ENCODE measurements at regions not wholly inside any gene's neighbourhood (a gene's known extent, or its start where the extent isn't known, plus 50 kb on each side); places are given as distances from the start of the nearest gene placed in this dataset.

DNA sequence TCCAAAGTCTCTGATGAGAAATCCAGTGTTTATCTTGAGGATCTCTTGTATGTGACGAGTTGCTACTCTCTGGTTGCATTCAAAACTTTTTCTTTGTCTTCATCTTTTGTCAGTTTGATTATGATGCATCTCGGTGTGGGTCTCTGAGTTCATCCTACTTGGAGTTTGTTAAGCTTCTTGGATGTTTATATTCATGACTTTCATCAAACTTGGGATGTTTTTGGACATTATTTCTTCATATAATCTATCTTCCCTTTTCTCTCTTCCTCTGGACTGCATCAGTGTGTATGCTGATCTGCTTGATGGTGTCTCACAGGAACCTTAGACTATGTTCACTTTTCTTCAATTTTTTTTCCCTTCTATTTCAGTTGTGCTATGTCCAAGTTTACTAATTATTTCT lies 320.4 kb downstream of the TLE3 start:
- TF ChIP-seq, protein P1, sequence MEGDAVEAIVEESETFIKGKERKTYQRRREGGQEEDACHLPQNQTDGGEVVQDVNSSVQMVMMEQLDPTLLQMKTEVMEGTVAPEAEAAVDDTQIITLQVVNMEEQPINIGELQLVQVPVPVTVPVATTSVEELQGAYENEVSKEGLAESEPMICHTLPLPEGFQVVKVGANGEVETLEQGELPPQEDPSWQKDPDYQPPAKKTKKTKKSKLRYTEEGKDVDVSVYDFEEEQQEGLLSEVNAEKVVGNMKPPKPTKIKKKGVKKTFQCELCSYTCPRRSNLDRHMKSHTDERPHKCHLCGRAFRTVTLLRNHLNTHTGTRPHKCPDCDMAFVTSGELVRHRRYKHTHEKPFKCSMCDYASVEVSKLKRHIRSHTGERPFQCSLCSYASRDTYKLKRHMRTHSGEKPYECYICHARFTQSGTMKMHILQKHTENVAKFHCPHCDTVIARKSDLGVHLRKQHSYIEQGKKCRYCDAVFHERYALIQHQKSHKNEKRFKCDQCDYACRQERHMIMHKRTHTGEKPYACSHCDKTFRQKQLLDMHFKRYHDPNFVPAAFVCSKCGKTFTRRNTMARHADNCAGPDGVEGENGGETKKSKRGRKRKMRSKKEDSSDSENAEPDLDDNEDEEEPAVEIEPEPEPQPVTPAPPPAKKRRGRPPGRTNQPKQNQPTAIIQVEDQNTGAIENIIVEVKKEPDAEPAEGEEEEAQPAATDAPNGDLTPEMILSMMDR (IDR thresholded peaks at IDR 0.05), result no peak
- TF ChIP-seq POLR2A (IDR thresholded peaks at IDR 0.05) (no peak), POLR2AphosphoS5 (IDR thresholded peaks at IDR 0.05) (no peak)
- intact Hi-C loops (cut with DNase I; ENCODE audit: low total_unique reads), result no loop called here
- H3K27ac ChIP-seq, result no peak overlapping the region
- H3K27me3 ChIP-seq, result no peaks in the 10 kb centered on the region
- H3K4me1 ChIP-seq, result no peaks in the 10 kb centered on the region
- no peaks in the 10 kb centered on the region for H3K36me3 ChIP-seq
- H3K9me3 ChIP-seq, result no peaks in the 10 kb centered on the region
- no peak for DNase-seq (ENCODE audit: low spot score in 2 of 2)
- no peak overlapping the region for H3K4me3 ChIP-seq

DNA sequence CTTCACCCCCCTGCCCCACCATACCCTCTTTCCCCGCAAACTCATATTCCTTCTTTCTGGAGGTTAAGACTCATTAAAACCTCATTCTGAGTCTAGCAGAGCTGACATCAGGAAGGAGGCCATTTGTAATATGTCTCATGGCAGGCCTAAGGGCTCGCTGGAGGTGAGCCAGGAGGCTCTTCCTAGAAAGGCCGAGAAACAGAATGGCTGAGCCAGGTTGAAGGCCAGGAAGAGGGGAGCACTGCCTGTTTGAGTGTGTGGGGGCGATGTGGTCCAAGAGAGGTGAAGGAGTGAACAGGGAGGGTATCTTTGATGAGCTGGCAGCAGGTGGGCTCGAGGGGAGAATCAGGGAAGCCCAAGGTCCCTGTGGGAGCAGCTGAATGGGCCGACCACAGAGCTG lies 317.3 kb downstream of the TLE3 start:
- Histone ChIP-seq H3K36me3 (no peaks in the 10 kb centered on the region), H3K9me3 (no peaks in the 10 kb centered on the region), H3K27me3 (no peaks in the 10 kb centered on the region), H3K27ac (no peak overlapping the region), H3K4me1 (no peaks in the 10 kb centered on the region), H3K4me3 (no peak overlapping the region)
- TF ChIP-seq, protein P1 (IDR thresholded peaks at IDR 0.05), result no peak
- no peak for TF ChIP-seq POLR2AphosphoS5 (IDR thresholded peaks at IDR 0.05)
- no peak for TF ChIP-seq POLR2A (IDR thresholded peaks at IDR 0.05)
- no peak for DNase-seq (ENCODE audit: low spot score in 2 of 2)
- intact Hi-C loops (cut with DNase I; ENCODE audit: low total_unique reads), result no loop called here

DNA sequence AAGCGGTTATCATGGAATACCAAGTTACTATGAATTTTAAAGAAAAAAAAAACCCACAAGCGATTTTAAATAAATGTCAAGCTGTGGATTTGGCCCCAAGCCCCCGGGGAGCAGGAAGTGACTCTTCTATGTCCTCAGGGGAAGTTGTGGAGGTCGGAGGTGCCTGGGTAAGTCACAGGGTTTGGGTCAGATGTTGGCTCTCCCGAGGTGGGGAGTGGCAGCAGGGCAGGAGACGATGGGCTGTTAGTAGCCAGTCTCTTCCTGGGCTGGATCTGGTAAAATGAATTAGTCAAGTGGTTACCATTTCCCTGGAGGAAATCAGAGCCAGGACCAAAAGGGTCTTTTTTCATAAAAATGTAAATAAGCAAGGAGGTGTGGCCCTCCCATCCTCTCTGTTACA lies 316.7 kb downstream of the TLE3 start:
- Histone ChIP-seq H3K36me3 (no peaks in the 10 kb centered on the region), H3K9me3 (no peaks in the 10 kb centered on the region), H3K4me3 (no peak overlapping the region), H3K27me3 (no peaks in the 10 kb centered on the region), H3K4me1 (no peaks in the 10 kb centered on the region), H3K27ac (no peak overlapping the region)
- DNase-seq (ENCODE audit: low spot score in 2 of 2), result no peak
- no peak for TF ChIP-seq POLR2A (IDR thresholded peaks at IDR 0.05)
- TF ChIP-seq, protein P1 (IDR thresholded peaks at IDR 0.05), result no peak
- no peak for TF ChIP-seq POLR2AphosphoS5 (IDR thresholded peaks at IDR 0.05)
- intact Hi-C loops (cut with DNase I; ENCODE audit: low total_unique reads), result no loop called here

DNA sequence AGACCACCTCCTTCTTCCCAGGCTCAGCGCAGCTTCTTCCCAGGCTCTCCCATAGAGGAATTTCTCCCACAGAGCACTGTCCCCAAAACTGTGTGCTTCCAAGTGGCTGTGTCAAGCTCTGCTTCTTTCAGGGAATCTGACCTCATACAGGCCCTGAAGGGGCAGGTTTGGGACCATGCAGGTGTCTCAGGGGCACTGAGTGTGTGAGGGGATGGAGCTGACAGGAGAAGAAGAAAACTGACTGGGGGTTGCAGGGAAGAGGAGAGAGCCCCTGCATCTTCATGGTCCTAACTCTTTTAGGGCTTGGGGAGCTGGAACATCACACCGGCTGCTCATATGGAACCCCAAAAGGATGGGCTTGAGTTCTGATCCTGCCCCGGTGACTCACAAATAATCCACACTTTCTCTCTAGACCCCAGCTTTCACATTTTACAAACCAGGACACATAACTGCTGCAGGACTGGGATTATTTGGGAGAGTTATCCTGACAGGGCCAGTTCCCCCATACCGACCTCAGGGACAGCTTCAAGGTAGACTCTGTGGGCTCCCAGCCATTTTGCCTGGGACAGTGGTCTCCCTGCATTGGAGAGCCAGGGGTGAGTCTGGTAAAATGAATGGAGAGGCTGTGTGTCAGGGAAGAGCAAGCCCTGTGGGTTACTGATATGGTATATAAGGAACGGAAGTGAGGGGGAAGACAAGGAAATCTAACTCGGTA lies 316.1 kb downstream of the TLE3 start:
- no peak for DNase-seq (ENCODE audit: low spot score in 2 of 2)
- H3K4me1 ChIP-seq, result no peaks in the 10 kb centered on the region
- no peak overlapping the region for H3K4me3 ChIP-seq
- intact Hi-C loops (cut with DNase I; ENCODE audit: low total_unique reads), result no loop called here
- no peaks in the 10 kb centered on the region for H3K9me3 ChIP-seq
- no peaks in the 10 kb centered on the region for H3K36me3 ChIP-seq
- no peaks in the 10 kb centered on the region for H3K27me3 ChIP-seq
- TF ChIP-seq, protein P1 (IDR thresholded peaks at IDR 0.05), result no peak
- TF ChIP-seq POLR2A (IDR thresholded peaks at IDR 0.05), result no peak
- TF ChIP-seq POLR2AphosphoS5 (IDR thresholded peaks at IDR 0.05), result no peak
- no peak overlapping the region for H3K27ac ChIP-seq

DNA sequence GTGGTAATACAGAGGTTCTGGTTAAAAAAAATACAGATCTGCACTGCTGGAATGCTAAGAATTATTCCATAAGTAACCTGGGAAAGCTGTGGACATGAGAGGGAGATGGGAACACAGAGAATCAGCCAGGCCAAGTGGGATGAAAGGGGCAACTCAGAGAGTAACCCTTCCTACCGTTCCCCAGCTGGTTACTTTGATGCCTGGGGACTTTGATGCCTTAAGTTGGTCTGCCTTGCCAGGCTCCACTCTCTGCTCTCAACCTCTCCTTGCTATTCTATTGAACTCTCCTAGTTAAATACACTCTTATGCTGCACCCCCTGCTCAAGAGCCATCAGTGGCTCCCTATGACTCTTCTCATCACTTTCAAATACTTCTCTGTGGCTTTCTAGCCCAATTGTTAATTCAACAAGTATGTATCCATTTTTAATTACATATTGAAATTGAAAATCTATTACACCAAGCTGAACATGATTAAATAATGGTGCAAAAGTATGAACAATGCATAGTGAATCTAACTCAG lies 315.5 kb downstream of the TLE3 start:
- no peaks in the 10 kb centered on the region for H3K4me1 ChIP-seq
- H3K27ac ChIP-seq, result no peak overlapping the region
- no peaks in the 10 kb centered on the region for H3K9me3 ChIP-seq
- intact Hi-C loops (cut with DNase I; ENCODE audit: low total_unique reads), result no loop called here
- no peak for TF ChIP-seq POLR2AphosphoS5 (IDR thresholded peaks at IDR 0.05)
- TF ChIP-seq, protein P1 (IDR thresholded peaks at IDR 0.05), result no peak
- no peak for TF ChIP-seq POLR2A (IDR thresholded peaks at IDR 0.05)
- no peak for DNase-seq (ENCODE audit: low spot score in 2 of 2)
- H3K36me3 ChIP-seq, result no peaks in the 10 kb centered on the region
- H3K27me3 ChIP-seq, result no peaks in the 10 kb centered on the region
- H3K4me3 ChIP-seq, result no peak overlapping the region
